ENCODE measurements at regions not wholly inside any gene's neighbourhood (a gene's known extent, or its start where the extent isn't known, plus 50 kb on each side); places are given as distances from the start of the nearest gene placed in this dataset.

DNA sequence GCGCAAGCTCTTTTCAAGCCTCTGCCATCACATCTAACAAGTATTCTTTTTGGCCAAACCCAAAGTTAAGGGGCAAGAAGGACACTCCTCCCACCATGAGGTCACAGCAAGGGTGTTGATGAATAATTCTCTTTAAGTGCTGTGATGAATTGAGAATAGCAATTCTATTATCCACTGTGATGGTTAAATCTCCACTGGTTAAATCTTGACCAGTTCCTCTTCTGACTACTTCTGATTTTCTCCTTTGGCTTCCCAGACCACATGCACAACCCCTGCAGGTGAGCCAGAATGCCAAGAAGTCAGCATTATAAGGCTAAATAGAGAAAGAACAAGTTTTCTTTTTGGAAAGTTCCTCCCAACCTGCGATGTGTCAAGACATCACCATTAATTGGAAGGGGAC lies 90.6 kb upstream of the BCL2L14 start:
- DNase-seq, result no peak

DNA sequence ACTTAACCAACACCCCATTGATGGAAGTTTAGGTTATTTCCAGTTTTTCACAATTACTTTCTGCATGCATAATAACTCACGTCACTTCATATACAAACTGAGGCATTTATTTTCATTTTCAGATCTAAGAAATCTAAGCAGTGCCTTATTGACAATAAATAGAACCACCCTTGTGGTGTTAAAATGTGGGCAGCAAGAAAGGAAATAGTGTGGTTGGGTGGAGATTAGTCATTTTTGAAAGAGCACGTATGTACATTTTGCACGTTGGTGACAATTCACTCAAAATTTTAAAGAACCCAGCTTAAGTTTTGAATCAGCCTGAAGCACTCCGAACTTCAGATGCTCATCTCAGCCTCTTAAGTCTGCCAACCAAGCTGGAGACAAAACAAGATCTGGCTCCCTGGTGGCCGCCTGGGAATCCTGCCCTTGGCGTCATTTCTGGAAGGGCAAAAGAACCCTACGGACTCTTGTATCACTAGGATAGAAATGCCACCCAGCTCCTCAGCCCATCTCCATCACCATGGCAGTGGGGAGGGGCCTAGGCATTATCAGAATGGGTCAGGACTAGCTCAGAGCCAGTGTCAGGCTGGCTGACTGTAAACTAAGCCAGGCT lies 89.5 kb upstream of the BCL2L14 start:
- peak; percentile 60 for DNase-seq

DNA sequence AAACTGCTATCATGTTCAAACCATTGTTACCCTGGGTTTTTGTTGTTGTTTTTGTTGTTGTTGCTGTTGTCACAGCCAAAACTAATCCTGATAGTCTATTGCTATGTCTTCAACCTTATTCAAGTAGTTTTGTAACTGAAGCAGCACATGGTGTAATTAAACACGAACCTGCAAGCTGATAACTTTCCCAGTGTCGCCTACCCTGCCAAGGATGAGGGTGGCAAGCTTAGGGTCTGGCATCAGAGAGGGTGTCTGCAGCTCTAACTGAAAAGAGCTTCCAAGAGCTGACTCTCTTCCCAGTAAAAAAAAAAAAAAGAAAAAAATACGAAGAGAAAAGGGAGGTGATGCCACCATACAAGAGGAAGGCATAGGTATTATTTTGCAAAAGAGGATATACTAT lies 86.3 kb upstream of the BCL2L14 start:
- no peak for DNase-seq

- no peak for DNase-seq
These were observed 84.6 kb upstream of the BCL2L14 start for GRCh38 chr12:11986165-11986564.

DNA sequence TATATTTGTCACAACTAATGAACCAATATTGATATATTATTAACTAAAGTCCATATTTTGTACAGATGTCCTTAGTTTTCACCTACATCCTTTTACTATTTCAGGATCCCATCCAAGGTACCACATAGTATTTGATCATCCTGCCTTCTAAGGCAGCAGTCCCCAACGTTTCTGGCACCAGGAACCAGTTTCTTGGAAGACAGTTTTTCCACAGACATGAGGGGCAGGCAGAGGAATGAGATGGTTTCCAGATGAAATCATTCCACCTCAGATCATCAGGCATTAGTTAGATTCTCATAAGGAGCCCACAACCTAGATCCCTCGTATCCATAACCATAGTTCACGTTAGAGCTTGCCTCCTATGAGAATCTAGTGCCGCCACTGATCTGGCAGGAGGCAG lies 82.8 kb upstream of the BCL2L14 start:
- DNase-seq, result no peak

- no peak for DNase-seq
These were observed 79.1 kb upstream of the BCL2L14 start for GRCh38 chr12:11991604-11992003.

- no peak for DNase-seq
These were observed 78.2 kb upstream of the BCL2L14 start for GRCh38 chr12:11992515-11992914.

DNA sequence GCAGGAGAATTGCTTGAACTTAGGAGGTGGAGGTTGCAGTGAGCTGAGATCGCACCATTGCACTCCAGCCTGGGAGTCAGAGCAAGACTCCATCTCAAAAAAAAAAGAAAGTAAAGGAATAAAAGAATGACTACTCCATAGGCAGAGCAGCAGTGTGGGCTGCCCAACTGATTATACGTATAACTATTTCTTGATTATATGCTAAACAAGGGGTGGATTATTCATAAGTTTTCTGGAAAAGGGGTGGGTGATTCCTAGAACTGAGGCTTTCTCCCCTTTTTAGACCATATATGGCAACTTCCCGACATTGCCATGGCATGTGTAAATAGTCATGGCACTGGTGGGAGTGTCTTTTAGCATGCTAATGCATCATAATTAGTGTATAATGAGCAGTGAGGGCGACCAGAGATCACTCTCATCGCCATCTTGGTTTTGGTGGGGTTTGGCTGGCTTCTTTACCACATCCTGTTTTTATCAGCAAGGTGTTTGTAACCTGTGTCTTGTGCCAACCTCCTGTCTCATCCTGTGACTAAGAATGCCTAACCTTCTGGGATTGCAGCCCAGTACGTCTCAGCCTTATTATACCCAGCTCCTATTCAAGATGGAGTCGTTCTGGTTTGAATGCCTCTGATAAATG lies 72.3 kb upstream of the BCL2L14 start:
- DNase-seq, result peak; percentile 59

DNA sequence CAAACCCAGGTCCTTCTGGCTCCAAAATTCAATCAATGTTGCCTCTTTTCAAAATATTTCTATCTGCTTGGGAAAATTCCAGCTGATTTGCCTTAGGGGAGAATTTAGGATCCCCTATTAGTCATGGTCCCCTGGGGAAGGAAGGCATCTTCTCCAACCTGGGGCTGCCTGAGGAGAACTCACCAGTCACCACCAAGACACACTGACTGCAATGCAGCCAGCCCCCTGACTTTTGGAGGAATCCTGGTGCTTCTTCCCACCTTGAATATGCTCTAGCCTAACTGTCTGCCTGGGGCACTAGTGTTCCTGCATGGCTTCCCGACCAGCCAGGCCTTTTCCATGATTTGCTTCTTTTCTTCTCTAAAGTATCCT lies 71.8 kb upstream of the BCL2L14 start:
- DNase-seq, result no peak

DNA sequence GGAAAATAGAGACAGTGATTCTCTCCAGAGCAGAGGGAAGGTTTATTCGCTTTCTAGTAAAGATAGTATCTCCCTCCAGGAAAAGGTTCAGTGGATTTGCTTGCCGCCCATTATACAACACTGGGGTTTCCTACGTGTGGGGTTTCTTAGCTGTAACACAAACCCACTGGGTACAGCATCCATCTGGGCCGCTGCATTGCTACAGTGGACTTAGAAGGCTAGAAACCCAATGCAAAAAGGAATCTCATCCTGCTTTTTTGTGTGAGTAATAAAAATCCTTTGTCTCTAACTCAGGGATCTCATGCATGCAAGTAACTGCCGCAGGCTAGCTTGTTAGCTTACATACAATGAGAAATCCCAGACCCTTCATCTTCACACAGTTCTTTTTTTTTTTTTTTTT lies 67.1 kb upstream of the BCL2L14 start:
- DNase-seq, result no peak

- no peak for DNase-seq
These were observed 66.2 kb upstream of the BCL2L14 start for GRCh38 chr12:12004524-12004923.

DNA sequence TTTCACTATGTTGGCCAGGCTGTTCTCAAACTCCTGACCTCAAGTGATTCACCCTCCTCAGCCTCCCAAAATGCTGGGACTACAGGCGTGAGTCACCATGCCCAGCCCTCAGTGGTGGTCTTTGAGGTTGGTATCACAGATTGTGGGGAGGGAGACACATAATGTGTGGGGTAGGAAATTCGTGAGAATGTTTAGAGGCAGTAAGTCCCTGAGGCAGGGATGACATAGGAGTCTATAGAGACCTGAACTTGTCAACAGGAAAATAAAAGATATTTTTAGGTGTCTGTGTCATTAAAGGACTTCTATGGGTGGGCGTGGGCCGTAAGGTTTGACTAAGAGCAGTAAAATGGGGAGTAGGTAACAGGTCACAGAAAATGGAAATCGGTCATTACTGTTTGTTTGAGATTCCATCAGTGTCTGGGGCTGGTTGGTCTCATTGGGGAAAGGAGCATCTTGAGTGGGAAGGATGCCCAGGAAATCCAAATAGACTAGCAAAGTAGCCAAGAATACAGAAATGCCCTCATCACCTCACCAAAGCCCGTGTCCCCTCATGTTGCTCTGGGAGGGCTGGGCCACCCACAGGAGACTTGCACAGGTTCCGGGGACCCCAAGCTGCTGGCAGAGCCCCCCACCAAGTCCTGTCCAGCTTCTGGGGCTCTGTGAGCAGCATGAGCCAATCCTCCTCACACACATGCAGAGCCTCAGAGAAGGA lies 63.6 kb upstream of the BCL2L14 start:
- peak; percentile 89 for DNase-seq

- no peak for DNase-seq
These were observed 63.0 kb upstream of the BCL2L14 start for GRCh38 chr12:12007713-12008231.

GRCh38 chr12:12008232-12008850 lies 62.4 kb upstream of the BCL2L14 start:
- peak; percentile 76 for DNase-seq

GRCh38 chr12:12008931-12009611 lies 61.7 kb upstream of the BCL2L14 start:
- DNase-seq, result peak; percentile 65

GRCh38 chr12:12009749-12010276 lies 60.9 kb upstream of the BCL2L14 start:
- DNase-seq, result peak; percentile 40

DNA sequence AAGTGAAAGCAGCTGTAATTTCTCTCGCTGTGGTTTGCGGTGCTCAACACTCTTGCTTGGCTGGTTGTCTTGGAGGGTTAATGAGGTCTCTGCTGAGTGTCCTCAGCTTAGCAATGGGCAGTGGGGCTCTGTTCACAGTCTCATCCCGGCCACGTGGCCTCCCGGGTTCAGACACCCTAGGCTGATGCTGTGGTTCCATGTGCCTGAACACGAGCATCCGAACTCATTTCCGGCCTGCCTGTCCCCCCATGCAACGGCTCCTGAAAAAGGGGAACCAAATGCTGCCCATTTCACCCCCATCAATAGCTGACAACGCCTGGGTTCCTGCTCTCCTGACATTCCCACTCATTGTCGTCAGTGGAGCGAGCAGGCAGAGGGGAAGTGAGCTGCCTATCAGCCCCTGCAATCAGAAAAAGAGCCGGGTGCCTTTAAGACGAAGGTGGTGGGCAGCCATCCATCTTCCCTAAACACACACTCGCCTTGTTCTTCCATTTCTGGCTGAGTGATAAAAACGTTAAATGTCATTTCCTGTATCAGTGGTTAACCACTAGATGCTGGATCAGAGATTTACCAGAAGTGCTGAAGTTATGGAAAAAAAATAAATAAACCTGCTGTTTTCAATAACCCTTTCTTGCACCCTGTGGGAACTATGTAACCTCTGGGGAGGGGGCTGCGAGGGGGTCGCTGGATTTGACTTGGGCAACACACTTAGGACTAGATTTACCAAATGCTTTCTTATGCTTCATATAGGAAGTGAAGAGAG lies 60.3 kb upstream of the BCL2L14 start:
- DNase-seq, result peak; percentile 84

DNA sequence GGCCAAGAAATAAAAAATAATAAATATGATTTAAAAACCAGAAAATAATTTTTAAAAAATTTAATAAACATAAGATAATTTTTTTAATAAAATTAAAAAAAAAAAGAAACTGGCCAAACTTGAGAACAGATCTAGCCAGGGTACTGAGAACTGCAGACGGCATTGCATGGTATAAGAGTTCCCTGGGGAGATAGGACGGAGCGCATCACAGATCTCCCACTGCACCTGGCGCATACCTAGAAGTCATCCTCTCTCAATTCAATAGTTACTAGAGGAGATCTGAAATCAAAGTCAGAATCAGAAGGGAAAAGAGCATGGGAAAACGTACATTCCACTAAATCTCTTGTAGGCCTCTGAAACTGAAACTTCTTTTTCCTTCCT lies 58.9 kb upstream of the BCL2L14 start:
- DNase-seq, result no peak

GRCh38 chr12:12015073-12015685 lies 55.6 kb upstream of the BCL2L14 start:
- DNase-seq, result no peak

- peak; percentile 45 for DNase-seq
These were observed 54.2 kb upstream of the BCL2L14 start for GRCh38 chr12:12016284-12017100.

GRCh38 chr12:12017135-12017581 lies 53.6 kb upstream of the BCL2L14 start:
- peak; percentile 51 for DNase-seq

Measured in activated CD4-positive, alpha-beta T cell treated with anti-CD3 and anti-CD28 coated beads for 48 hours (primary cell).